ENCODE measurements at regions not wholly inside any gene's neighbourhood (a gene's known extent, or its start where the extent isn't known, plus 50 kb on each side); places are given as distances from the start of the nearest gene placed in this dataset.
A peak's percentile ranks its signal among the peaks of the same experiment; 100 is the strongest.
"Not testable (repeated sequence)": the region's sequence is repeated elsewhere in the genome, so short reads cannot be mapped to it uniquely, and the experiment has no call there.

DNA sequence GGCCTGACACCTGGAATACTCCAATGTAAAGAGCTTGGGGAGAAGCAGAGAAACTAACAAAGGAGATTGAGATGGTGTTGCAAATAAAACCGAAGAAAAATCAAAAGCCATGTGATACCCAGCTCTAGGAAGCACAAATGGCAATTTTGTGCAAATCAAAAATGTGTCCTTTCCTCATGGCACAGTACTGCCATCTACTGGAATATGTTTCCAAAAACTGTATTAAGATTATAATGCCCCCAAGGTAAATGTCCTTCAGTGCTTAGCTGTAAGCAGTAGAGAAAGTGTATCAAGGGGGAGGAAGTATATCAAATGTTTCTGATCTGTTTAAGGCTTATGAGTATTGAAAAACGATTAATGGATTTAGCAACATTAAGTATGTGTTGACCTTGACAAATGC, 620.3 kb downstream of the ZWINT start:
- TF ChIP-seq, protein P1, sequence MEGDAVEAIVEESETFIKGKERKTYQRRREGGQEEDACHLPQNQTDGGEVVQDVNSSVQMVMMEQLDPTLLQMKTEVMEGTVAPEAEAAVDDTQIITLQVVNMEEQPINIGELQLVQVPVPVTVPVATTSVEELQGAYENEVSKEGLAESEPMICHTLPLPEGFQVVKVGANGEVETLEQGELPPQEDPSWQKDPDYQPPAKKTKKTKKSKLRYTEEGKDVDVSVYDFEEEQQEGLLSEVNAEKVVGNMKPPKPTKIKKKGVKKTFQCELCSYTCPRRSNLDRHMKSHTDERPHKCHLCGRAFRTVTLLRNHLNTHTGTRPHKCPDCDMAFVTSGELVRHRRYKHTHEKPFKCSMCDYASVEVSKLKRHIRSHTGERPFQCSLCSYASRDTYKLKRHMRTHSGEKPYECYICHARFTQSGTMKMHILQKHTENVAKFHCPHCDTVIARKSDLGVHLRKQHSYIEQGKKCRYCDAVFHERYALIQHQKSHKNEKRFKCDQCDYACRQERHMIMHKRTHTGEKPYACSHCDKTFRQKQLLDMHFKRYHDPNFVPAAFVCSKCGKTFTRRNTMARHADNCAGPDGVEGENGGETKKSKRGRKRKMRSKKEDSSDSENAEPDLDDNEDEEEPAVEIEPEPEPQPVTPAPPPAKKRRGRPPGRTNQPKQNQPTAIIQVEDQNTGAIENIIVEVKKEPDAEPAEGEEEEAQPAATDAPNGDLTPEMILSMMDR (IDR thresholded peaks at IDR 0.05), result peak in 3 of 5 experiments; percentile 7 to 29 (median 16)
- TF ChIP-seq EP300, POLR2A (IDR thresholded peaks at IDR 0.05): not testable (repeated sequence)

Data from tibial nerve (tissue), 4 donors.